Stimulated activated CD4-positive, alpha-beta T cell treated with anti-CD3 and anti-CD28 coated beads, Interleukin-1b, Interleukin-23, amount 100 ng/mL, for 4 hours (primary cell): ENCODE measurements at regions not wholly inside any gene's neighbourhood (a gene's known extent, or its start where the extent isn't known, plus 50 kb on each side); places are given as distances from the start of the nearest gene placed in this dataset.

ENCODE experiments used
- DNase-seq, 2 donors: peaks; one replicate each; pipeline ENCODE4 v3.0.0-alpha.2; 2020; ENCODE audit warnings: low read depth in 2 of 2

DNA sequence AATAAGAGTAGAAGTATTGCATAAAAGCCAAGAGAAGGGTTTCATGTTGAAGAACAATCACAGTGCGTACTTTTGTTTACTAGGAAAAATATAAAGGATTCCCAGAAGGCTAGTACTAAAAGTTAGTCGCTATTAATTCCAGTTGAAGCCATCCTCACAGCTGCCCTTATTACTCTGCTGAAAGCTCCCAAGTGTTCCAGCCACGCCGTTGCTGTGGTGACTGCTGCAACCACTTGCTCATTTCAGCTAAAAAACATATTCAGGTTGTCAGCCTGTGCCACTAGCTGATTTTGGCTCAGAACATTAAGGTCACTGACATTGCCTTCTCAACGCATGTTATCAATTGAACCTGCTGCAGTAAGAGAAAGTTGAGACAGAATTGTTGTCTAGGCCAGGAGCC, 87.1 kb upstream of the FNDC3A start:
- no peak for DNase-seq

DNA sequence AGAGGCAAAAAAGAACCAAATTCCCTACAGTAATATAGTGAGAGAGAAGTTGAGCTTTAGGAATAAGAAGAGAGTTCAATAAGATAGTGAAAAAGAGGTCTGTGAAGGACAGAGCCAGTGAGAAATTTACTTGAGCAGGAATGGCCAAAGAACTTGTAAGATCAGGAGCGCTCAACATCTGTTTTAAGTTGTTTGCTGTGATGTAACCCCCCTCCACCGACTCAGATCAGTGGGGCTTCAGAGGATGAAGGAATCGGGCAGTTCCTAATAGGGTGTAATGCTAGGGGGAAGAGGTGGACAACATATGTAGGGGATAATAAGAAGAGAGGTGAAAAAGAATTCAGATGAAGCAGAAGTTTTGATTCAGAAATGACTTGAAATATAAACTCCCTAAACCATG, 85.3 kb upstream of the FNDC3A start:
- DNase-seq, result no peak

DNA sequence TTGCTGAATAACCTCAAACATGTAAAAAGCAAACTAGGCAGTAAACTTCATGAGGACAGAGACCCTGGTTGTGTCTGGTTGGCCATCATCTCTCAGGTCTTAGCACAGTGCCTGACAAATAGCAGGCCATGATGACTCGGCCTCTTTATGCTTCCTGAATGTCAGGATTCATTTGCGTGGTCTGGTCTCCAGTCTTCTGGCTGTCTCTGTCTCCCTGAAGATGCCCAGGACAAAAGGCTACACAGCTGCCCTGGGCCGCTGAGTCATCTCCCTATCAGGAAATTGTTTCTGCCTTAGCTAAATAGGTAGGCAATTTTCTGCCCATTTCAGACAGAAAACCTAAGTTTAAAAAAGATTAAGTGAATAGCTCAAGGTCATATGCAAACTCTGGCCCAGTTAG, 84.1 kb upstream of the FNDC3A start:
- no peak for DNase-seq

DNA sequence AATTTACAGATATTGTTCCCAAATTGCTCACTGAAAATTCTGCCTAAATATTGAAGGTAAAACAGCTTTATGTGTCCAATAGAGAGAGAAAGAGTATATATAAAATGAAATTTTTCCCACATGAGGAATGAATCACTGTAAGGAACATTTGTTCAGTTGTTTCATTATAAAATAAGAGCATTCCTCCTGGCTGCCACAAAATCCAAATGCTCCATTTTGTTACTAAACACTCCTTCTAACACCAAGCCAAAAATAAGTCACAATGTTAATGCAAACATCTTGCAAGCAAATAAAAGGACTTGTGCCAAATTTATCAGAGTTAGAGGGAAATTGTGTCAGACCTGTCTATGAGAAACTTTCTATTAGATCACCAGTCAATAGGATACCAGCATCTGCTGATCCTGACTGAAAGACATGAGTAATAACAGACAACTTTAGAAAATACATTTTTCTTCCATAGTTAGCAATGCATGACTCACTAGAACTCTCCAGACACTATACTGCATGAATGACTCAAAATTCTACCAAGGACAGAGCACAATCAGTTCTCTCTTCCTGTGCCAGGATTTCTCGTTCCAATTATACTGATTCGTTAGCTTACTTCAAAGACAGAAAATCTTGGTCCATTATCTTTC, 83.5 kb upstream of the FNDC3A start:
- no peak for DNase-seq

DNA sequence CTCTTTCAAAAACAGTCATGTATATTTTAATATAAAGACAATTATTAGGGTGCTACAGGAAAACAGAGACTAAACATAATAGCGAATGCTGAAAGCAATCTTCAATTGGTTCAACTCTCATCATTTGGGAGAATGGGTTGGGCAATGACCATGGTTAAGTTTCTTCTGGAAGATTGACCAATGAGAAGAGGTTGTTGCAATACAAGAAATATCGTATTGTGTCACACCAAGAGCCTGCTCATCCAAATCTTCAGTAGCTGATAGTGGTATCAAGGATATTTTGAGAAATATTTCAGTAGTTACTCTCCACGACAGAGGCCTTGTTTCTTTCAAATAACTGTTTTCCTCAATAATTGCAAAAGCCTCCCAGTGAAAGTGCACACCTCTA, 83.0 kb upstream of the FNDC3A start:
- DNase-seq, result no peak

DNA sequence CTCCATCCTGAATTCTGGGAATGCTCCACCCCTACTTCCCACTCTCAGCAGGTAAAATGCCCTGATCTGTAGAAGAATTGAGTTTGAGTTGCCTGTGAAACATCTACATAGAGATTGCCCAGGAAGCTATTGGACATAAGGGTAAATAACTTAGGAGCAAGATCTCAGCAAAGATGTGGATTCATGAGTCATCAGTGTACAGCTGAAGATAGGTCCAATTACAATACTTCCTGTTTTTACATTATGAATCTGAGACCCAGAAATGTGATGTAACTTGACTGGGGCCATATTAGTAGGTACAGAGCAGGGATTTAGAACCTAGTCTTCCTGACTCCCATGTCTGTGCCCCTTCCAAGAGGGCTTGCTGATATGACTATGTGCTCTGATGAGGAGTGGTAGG, 79.4 kb upstream of the FNDC3A start:
- DNase-seq, result no peak

DNA sequence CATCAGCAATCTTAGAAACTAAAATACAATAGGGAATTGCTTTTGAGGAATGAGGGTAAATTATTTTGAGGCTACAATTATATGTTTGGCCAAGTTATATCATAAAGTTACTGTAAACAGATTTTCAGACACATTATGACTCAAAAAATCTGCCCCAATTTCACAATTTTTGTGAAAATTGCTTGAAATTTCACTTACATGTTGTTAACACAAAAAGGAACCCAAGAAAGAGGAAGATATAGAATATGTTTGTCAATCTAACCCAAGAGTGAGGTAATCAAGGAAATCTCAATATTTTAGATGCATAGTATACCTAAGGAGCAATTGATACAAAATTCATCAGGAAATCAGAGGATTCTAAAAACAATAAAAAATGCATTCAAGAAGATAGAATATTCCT, 73.9 kb upstream of the FNDC3A start:
- DNase-seq, result no peak

DNA sequence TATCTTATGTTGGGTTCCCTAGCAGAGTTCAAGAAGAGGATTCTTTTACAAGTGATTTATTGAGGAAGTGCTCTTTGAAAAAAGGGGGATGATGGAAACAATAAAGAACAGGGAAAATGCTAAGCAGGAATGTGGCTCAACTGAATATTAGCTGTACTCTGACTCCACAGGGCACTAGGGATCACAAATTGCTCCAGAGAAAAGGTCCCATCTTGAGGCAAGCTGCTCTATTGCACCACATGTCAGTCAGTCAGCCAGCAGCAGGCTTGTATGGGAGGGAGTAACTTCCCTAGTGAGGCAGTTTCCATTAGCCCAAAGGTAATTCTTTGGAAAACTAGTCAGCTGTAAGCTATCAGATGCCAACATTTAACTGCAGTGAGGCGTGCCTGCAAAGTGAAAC, 73.3 kb upstream of the FNDC3A start:
- DNase-seq, result no peak

DNA sequence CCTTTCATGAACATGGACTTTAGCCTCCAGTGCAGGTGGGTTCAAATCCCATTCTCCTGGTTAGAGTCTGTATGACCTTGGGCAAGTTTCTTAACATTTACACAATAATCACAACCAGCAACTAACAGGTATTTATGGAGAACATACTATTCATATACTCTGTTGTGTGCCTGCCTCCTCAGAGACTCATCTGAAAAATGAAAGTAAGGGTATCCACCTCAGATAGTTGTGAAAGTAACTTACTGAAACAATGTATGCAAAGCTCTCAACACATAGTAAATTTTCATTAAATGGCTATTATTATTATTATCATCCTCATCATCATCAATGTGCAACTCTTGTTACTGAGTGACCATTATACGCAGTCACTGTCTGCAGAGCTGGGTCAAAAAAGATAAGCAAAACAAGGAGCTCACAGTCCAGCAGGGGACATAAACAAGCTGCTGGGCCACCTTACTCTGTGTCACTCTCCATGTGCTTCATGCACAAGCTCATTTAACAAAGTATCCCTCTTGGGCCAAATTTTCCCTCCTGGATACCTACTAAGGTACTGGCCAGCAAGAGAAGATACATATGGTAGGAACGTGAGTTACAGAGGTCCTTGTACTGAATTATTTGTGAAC, 70.9 kb upstream of the FNDC3A start:
- DNase-seq, result no peak

DNA sequence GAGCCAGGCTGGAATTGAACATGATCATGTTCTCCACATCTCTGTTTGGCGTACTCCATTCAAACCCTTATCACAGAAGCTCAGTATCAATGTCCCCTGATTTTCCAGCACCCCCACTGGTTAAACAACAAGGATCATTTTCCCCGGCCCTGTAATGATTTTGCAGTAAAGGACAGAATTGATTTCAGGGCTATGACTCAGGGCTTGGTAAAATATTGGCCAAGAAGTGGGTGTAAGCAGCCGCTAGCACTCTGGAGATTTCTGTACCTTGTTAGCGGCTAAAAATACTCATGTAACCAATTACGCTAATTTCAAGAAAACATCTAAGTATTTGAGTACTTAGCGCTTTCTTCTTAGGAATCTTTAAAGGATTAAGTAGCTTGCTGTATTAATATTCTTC, 69.5 kb upstream of the FNDC3A start:
- no peak for DNase-seq

DNA sequence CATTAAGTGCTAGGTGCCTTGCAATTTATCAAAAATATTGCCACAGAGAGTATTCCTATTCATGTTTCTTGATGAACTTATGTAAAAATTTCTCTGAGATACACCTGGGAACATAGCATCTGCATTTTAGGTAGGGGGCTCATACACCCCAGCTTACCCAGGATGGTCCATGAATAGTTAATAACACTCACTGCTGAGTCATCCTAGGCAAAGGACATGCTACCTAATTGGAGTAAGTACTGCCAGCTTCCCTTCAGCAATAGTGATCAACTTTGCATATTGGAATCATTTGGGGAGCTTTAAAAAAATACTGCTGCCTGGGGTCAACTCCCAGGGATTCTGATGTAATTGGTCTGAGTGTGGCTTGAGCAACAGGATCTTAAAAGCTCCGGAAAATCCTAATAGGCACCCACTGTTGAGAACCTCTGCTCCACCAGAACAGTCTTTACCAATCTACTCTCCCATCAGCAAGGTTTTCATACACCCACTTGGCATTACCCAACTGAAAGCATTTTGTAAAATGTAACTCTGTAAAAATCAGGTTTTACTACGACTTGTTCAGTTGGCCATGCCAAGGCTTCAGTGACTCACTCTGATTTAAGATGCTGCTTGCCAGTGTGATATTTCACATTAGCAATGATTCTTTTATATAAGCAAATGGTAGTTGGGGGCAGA, 67.2 kb upstream of the FNDC3A start:
- DNase-seq, result no peak

DNA sequence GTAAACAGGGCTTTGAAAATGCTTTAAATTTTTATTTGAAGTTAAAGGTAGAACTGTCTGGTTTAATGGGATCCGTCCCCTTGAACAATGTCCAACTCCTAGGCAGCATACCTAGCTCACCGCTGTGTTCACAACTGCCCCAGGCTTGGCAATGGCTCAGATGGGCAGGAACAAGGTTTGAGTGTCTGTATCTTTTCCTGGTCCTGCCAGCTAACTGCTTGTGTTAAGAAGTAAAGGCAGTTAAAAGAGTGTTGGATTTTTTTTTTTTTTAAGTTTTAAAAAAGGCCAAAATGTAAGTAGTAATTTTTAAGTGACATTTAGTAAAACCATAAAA, 66.7 kb upstream of the FNDC3A start:
- DNase-seq, result no peak

DNA sequence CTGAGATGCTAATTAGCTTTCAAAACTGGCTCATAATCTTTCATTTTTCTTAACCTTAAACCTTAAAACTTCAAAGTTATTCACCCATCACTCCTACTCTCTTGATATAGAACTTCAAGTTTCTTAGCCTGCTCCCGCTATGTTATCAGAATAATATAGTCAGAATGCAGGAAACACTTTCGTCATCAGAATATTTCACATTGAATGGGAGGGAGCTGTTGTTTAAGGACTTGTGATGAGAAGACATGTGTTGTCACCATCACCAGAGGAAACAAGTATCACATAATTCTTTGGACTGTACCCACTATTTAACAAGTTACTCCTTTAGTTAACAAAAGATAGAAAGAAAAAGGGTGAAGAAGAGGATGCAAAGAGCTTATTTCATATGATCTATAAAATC, 65.0 kb upstream of the FNDC3A start:
- no peak for DNase-seq

DNA sequence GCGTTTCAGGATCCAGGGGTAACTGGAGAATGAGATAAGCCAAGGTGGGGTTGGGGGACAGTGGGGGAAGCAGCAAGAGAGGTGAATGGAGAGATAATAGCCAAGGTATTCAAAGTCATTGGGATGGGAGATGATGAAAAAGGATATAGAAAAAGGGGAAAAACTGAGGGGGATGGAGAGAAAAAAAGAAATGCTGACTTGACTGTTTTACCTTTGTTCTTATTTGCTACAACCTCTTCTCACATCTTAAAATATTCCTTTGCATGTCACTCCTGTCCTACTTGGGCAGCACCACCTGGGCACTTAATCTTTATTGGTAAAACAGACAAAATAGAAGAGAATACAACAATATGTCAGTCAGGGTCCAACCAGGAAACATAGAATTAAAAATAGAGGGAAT, 56.0 kb upstream of the FNDC3A start:
- no peak for DNase-seq

DNA sequence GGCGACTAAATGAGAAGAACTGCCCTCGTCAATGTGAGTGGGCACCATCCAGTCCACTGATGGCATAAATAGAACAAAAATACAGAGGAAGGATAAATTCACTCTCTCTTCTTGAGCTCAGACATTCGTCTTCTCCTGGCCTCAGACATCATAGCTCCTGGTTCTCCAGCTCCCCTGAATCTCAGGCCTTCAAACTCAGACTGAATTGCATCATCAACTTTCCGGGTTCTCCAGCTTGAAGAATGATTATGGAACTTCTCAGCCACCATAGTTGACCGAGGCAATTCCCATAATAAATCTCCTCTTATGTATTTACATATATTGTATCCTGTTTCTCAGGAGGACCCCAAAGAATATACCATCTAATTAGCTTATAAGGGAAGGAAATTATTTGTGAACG, 55.0 kb upstream of the FNDC3A start:
- no peak for DNase-seq

DNA sequence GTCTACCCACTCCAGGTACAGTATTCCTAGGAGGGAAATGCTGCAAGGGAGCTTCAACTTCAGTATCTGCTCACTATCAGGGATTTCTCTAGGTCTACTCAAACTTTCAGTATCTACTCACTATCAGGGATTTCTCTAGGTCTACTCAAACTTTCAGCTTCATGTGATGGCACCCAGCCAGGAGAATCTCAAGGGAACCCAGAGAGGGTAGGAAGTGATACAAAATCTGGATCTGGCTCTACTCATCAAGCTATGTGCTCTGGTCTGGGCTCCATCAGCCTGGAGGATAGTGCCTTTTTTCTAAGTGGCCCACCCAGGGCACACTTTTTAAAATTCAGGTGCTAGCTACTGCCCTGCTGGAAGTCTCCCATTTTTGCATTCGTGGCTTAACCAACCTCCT, 52.3 kb upstream of the FNDC3A start:
- DNase-seq, result no peak

DNA sequence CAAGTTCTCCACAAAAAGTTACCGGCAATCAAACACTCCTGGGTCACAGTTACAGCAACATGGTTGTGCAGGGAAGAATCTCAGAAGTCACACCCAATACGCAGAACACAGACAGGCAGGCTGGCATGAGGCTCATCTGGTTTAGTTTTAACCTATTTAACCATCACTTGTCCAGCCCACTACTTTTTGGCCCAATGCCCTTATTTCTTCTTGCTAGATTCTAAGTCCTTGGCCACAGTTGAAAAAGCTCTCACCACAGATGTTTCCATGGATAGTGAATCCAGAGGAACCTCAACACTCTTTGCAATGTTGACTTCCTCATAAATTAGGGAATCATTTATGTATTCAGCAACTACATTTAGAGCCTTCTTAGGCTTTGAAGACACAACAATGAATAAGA, 50.7 kb upstream of the FNDC3A start:
- DNase-seq, result no peak
